DOHH2 (cell line): ENCODE measurements at regions not wholly inside any gene's neighbourhood (a gene's known extent, or its start where the extent isn't known, plus 50 kb on each side); places are given as distances from the start of the nearest gene placed in this dataset.

Experiments used
- EZH2phosphoT487 ChIP-seq: fragments of 200-600 bp; sonication (generic); IDR thresholded peaks from 2 replicates; pipeline ENCODE4 v1.6.1; 2017; ENCODE audit warnings: borderline replicate concordance, mild to moderate bottlenecking, antibody characterized with exemption, low read length, moderate library complexity, mixed read lengths
- TF ChIP-seq, protein P1 (sequence below): fragments of 200-600 bp; sonication (generic); IDR thresholded peaks from one replicate; pipeline ENCODE4 v1.5.1; 2014; ENCODE audit warnings: antibody characterized with exemption, mild to moderate bottlenecking, low read depth, low read length; ENCODE audit not compliant: poor library complexity, severe bottlenecking

DNA sequence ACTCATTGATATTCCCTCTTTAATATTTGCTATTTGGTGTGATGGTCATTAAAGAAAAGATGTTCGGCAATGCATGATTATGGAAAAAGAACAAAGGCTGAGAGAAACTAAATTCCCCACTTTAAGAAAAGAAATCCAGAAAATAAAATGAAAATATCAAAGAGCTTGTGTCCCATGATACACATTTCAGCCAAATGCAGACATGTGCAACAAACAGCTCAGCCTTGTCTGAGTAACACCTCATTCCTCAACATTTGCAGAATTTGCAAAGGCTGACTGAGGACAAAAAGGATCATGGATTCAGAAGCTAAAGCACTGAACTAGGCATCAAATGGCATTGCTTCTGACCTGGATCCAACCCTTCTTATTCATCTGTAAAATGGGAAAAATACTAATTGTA lies 281.0 kb downstream of the RAB28 start:
- TF ChIP-seq, protein P1, sequence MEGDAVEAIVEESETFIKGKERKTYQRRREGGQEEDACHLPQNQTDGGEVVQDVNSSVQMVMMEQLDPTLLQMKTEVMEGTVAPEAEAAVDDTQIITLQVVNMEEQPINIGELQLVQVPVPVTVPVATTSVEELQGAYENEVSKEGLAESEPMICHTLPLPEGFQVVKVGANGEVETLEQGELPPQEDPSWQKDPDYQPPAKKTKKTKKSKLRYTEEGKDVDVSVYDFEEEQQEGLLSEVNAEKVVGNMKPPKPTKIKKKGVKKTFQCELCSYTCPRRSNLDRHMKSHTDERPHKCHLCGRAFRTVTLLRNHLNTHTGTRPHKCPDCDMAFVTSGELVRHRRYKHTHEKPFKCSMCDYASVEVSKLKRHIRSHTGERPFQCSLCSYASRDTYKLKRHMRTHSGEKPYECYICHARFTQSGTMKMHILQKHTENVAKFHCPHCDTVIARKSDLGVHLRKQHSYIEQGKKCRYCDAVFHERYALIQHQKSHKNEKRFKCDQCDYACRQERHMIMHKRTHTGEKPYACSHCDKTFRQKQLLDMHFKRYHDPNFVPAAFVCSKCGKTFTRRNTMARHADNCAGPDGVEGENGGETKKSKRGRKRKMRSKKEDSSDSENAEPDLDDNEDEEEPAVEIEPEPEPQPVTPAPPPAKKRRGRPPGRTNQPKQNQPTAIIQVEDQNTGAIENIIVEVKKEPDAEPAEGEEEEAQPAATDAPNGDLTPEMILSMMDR: no peak
- TF ChIP-seq EZH2phosphoT487: no peak
